ENCODE measurements at regions not wholly inside any gene's neighbourhood (a gene's known extent, or its start where the extent isn't known, plus 50 kb on each side); places are given as distances from the start of the nearest gene placed in this dataset.
A peak's percentile ranks its signal among the peaks of the same experiment; 100 is the strongest.
"Not testable (repeated sequence)": the region's sequence is repeated elsewhere in the genome, so short reads cannot be mapped to it uniquely, and the experiment has no call there.

- no peak for DNase-seq
Measured at GRCh38 chr2:9708683-9709538, 78.1 kb upstream of the YWHAQ start.

GRCh38 chr2:9709539-9710285 lies 78.9 kb upstream of the YWHAQ start:
- DNase-seq: no peak

GRCh38 chr2:9710311-9710710 lies 79.5 kb upstream of the YWHAQ start:
- no peak for DNase-seq

GRCh38 chr2:9712263-9712662 lies 81.5 kb upstream of the YWHAQ start:
- DNase-seq: no peak

- no peak for DNase-seq
Measured at GRCh38 chr2:9714630-9715214, 83.9 kb upstream of the YWHAQ start.

- DNase-seq: no peak
Measured at GRCh38 chr2:9715238-9715637, 84.4 kb upstream of the YWHAQ start.

- no peak for DNase-seq
Measured at GRCh38 chr2:9717886-9718451, 87.2 kb upstream of the YWHAQ start.

- peak; percentile 62 for DNase-seq
Measured at GRCh38 chr2:9720352-9721093, 89.7 kb upstream of the YWHAQ start.

GRCh38 chr2:9721344-9721743 lies 90.5 kb upstream of the YWHAQ start:
- DNase-seq: no peak

GRCh38 chr2:9722451-9722850 lies 91.7 kb upstream of the YWHAQ start:
- no peak for DNase-seq

- no peak for DNase-seq
Measured at GRCh38 chr2:9724565-9724964, 93.8 kb upstream of the YWHAQ start.

GRCh38 chr2:9725106-9725505 lies 94.3 kb upstream of the YWHAQ start:
- no peak for DNase-seq

GRCh38 chr2:9726016-9726415 lies 95.2 kb upstream of the YWHAQ start:
- DNase-seq: not testable (repeated sequence)

- DNase-seq: not testable (repeated sequence)
Measured at GRCh38 chr2:9730523-9730922, 99.7 kb upstream of the YWHAQ start.

GRCh38 chr2:9732824-9733223 lies 102.0 kb upstream of the YWHAQ start:
- DNase-seq: no peak

- DNase-seq: no peak
Measured at GRCh38 chr2:9734308-9734707, 103.5 kb upstream of the YWHAQ start.

- no peak for DNase-seq
Measured at GRCh38 chr2:9735335-9735734, 104.5 kb upstream of the YWHAQ start.

GRCh38 chr2:9736021-9736420 lies 105.2 kb upstream of the YWHAQ start:
- DNase-seq: no peak

- no peak for DNase-seq
Measured at GRCh38 chr2:9737053-9737875, 106.0 kb upstream of the TAF1B start.

GRCh38 chr2:9738062-9738461 lies 105.2 kb upstream of the TAF1B start:
- no peak for DNase-seq

- no peak for DNase-seq
Measured at GRCh38 chr2:9738535-9739496, 104.5 kb upstream of the TAF1B start.
